ENCODE measurements at regions not wholly inside any gene's neighbourhood (a gene's known extent, or its start where the extent isn't known, plus 50 kb on each side); places are given as distances from the start of the nearest gene placed in this dataset.

DNA sequence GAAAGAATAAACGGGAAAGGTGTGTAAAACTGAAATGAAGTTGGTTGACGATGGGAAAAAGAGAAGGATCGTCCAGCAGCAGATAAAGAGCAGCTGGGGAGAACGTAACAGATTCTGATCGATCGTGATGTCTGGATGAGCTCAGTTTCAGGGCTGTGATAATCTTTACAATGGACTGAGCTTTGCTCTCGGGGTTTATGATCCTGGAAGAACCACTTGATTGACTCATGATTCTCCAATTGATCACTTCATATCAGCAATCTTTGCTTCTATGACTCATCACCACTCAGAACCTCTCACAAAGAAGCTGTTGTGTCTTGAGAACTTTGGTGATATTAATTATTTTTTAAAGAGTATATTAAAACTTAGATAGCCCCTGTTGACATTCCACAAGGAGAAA is 690.7 kb downstream of the TUSC7 start:
- TF ChIP-seq POLR2A (IDR thresholded peaks at IDR 0.05; ENCODE audit: low read length) (no peak), GATA1 (IDR thresholded peaks at IDR 0.05; ENCODE audit: low read depth, low read length) (no peak)
